ENCODE measurements at regions not wholly inside any gene's neighbourhood (a gene's known extent, or its start where the extent isn't known, plus 50 kb on each side); places are given as distances from the start of the nearest gene placed in this dataset.

- no peak for DNase-seq (ENCODE audit: low read depth)
Observed at GRCh38 chr22:49327411-49328117, 500.1 kb downstream of the BRD1 start.

- DNase-seq (ENCODE audit: low read depth) = no peak
Observed at GRCh38 chr22:49326558-49326957, 501.1 kb downstream of the BRD1 start.

GRCh38 chr22:49325531-49326395, 501.9 kb downstream of the BRD1 start:
- no peak for DNase-seq (ENCODE audit: low read depth)

- no peak for DNase-seq (ENCODE audit: low read depth)
Observed at GRCh38 chr22:49324527-49325491, 502.9 kb downstream of the BRD1 start.

- DNase-seq (ENCODE audit: low read depth) = no peak
Observed at GRCh38 chr22:49323751-49324415, 503.8 kb downstream of the BRD1 start.

GRCh38 chr22:49322861-49323622, 504.6 kb downstream of the BRD1 start:
- DNase-seq (ENCODE audit: low read depth) = no peak

- no peak for DNase-seq (ENCODE audit: low read depth)
Observed at GRCh38 chr22:49322231-49322630, 505.4 kb downstream of the BRD1 start.

GRCh38 chr22:49321477-49322055, 506.1 kb downstream of the BRD1 start:
- no peak for DNase-seq (ENCODE audit: low read depth)

- no peak for DNase-seq (ENCODE audit: low read depth)
Observed at GRCh38 chr22:49320714-49321476, 506.8 kb downstream of the BRD1 start.

- no peak for DNase-seq (ENCODE audit: low read depth)
Observed at GRCh38 chr22:49317369-49317768, 510.3 kb downstream of the BRD1 start.

GRCh38 chr22:49312601-49313000, 515.1 kb downstream of the BRD1 start:
- DNase-seq (ENCODE audit: low read depth) = no peak

- no peak for DNase-seq (ENCODE audit: low read depth)
Observed at GRCh38 chr22:49310354-49310753, 517.3 kb downstream of the BRD1 start.

- DNase-seq (ENCODE audit: low read depth) = no peak
Observed at GRCh38 chr22:49308300-49308699, 519.4 kb downstream of the BRD1 start.

GRCh38 chr22:49307870-49308269, 519.8 kb downstream of the BRD1 start:
- DNase-seq (ENCODE audit: low read depth) = no peak

- DNase-seq (ENCODE audit: low read depth) = no peak
Observed at GRCh38 chr22:49307481-49307830, 520.2 kb downstream of the BRD1 start.

- DNase-seq (ENCODE audit: low read depth) = no peak
Observed at GRCh38 chr22:49306632-49307480, 520.8 kb downstream of the BRD1 start.

- DNase-seq (ENCODE audit: low read depth) = no peak
Observed at GRCh38 chr22:49305966-49306631, 521.6 kb downstream of the BRD1 start.
